GM18907 (cell line): ENCODE measurements at regions not wholly inside any gene's neighbourhood (a gene's known extent, or its start where the extent isn't known, plus 50 kb on each side); places are given as distances from the start of the nearest gene placed in this dataset.
"Not testable (repeated sequence)": the region's sequence is repeated elsewhere in the genome, so short reads cannot be mapped to it uniquely, and the experiment has no call there.

Experiments used
- ATAC-seq: cut with Tn5 transposase; IDR thresholded peaks from one replicate; pipeline ENCODE4 v1.9.1; 2021; ENCODE audit warnings: mild to moderate bottlenecking, moderate library complexity; ENCODE audit not compliant: unreplicated experiment

DNA sequence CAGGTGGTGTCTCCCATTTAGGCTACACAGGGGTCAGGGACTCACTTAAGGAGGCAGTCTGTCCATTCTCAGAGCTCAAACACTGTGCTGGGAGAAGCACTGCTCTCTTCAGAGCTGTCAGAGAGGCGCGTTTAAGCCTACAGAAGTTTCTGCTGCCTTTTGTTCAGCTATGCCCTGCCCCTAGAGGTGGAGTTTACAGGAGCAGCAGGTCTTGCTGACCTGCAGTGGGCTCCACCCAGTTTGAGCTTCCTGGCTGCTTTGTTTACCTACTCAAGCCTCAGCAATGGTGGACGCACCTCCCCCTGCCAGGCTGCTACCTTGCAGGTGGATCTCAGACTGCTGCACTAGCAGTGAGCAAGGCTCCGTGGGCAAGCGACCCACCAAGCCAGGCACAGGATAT lies 260.1 kb downstream of the MEF2C start:
- ATAC-seq, result not testable (repeated sequence)

- not testable (repeated sequence) for ATAC-seq
Observed at GRCh38 chr5:88615767-88616166, 267.2 kb downstream of the MEF2C start.

GRCh38 chr5:88613051-88613450 lies 269.9 kb downstream of the MEF2C start:
- no peak for ATAC-seq

DNA sequence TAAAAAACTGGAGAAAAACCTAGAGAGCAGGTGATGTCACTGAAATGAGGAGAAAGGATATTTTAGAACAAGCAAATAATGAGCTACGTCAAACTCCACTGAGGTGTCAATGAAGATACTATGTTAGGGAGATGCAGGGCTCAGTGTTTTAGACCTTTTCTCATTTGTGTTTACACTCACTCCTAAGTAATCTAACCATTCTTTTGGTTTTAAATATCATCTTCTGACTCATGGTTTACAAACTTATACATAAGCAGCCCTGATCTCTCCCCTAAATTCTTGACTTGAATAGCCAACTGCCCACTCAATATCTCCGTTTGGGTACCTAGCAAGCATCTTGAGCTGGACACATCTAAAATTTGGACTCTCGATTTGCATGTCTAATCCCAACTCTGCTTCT lies 272.4 kb downstream of the MEF2C start:
- no peak for ATAC-seq

DNA sequence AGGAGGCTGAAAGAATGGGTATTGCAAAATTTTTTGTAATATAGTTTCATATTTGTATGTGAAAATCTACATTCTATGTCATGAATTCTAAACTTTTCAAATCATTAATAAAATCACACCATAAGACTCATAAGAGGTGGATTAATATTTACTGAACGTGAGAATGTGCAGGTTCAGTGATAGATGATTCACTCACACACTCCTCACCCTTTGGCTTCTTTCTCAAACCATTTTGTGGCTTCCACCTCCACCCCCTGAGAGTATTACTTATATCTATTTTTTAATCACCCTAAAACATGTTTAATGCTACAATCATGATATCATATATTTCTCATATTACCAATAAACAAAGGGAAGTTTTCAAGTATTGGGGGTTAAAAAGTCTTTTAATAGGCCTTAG lies 275.5 kb downstream of the MEF2C start:
- ATAC-seq, result no peak

GRCh38 chr5:88606626-88607025 lies 276.4 kb downstream of the MEF2C start:
- ATAC-seq, result no peak

DNA sequence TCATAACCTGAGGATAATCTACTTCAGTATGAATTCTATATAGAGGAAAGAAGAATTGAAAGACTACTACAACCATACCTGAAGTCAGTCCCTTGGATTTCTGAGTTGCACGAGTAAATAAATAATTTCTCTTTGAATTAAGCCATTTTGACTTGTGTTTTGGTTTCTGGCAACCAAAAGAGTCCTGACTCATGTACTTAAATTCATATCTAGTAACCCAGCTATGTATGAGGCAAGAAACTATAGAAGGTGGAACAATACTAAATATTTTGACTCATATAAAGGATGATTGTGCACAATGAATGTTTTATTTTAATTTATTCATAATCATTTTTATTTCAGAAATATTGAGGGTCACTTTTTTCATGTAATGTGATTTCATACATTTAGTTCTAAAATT lies 276.8 kb downstream of the MEF2C start:
- no peak for ATAC-seq

DNA sequence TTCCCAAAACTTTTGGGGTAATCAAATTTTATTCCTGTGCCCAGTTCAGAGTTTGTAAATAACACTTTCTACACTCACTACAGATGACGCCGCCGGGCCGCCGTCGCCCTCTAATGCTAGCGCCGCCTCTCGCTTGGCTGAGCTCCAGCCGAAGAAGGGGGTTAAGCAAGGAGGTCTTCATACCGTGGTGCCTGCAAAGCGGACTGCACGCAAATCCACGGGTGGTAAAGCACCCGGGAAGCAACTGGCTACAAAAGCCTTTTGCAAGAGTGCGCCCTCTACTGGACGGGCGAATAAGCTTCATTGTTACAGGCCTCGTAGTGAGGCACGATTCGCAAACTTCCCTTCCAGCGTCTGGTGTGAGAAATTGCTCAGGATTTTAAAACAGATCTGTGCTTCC lies 280.4 kb downstream of the MEF2C start:
- ATAC-seq, result no peak

- no peak for ATAC-seq
Observed at GRCh38 chr5:88594441-88594840, 288.5 kb downstream of the MEF2C start.

DNA sequence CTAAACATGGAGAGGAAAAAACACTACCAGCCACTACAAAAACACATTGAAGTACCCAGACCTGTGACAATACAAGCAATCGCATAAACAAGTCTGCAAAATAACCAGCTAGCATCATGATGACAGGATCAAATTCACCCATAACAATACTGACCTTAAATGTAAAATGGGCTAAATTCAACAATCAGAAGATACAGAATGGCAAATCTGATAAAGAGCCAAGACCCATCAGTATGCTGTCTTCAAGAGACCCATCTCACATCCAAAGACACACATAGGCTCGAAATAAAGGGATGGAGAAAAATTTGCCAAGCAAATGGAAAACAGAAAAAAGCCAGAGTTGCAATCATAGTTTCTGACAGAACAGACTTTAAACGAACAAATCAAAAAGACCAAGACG lies 294.4 kb downstream of the MEF2C start:
- ATAC-seq, result no peak

DNA sequence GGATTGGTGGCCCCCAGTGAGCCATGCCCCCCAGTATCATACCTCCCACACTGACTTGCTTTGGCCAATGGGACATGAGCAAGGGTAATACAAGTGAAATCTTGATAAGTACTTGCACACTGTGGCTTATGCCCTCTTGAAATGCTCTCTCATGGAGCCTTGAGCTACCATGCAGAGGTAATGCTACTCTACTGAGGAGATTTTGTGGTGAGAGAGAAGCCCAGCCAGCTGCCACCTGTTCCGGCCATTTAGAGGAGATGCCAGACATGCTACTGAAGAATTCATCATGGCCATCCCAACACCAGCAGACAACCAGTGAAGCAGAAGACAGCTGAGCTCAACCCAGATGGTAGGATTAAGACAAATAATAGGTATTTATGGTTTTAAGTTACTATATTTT lies 299.5 kb downstream of the MEF2C start:
- no peak for ATAC-seq

GRCh38 chr5:88558366-88558765 lies 289.7 kb upstream of the TMEM161B start:
- ATAC-seq, result no peak

GRCh38 chr5:88557881-88558280 lies 289.2 kb upstream of the TMEM161B start:
- no peak for ATAC-seq

- ATAC-seq, result no peak
Observed at GRCh38 chr5:88557131-88557530, 288.5 kb upstream of the TMEM161B start.

DNA sequence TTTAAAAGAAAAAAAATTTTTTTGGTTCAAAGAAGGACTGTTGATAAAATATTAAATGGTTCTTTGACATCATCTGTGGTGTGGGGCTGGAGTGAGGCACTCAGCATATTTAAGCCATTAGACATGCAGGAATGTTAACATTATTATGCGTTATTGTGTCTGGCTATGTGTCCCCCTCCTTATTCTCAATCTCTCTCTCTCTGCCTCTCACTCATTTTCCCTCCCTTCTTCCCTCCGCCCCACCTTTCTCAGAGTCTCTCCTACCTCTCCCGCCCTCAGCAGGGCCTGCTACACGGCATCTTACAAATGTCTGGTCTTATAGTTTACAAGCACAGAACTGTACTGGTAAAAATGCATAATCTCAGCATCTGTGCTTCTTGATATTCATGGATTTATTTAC lies 287.8 kb upstream of the TMEM161B start:
- no peak for ATAC-seq

- no peak for ATAC-seq
Observed at GRCh38 chr5:88555674-88556073, 287.0 kb upstream of the TMEM161B start.

- no peak for ATAC-seq
Observed at GRCh38 chr5:88553986-88554385, 285.3 kb upstream of the TMEM161B start.

GRCh38 chr5:88553136-88553875 lies 284.7 kb upstream of the TMEM161B start:
- ATAC-seq, result no peak

DNA sequence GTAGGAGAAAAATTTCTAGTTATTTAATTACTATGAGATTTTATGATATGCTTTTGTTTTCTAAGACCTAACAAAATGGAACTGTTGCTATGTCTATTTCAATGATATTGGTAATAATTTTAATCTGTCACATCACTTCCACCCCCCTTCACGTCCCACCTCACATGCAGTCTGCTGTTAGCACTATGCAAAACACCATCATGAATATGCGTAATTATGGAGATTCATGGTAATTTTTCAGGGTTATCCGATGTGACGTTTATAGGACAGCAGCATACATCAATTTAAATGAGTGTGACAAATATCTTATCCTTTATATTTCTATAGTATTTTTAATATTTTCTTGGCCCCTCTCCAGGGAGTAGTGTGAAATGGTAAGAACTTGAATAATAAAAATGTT lies 283.8 kb upstream of the TMEM161B start:
- no peak for ATAC-seq

GRCh38 chr5:88551724-88552345 lies 283.2 kb upstream of the TMEM161B start:
- no peak for ATAC-seq

- ATAC-seq, result no peak
Observed at GRCh38 chr5:88550736-88551135, 282.1 kb upstream of the TMEM161B start.

DNA sequence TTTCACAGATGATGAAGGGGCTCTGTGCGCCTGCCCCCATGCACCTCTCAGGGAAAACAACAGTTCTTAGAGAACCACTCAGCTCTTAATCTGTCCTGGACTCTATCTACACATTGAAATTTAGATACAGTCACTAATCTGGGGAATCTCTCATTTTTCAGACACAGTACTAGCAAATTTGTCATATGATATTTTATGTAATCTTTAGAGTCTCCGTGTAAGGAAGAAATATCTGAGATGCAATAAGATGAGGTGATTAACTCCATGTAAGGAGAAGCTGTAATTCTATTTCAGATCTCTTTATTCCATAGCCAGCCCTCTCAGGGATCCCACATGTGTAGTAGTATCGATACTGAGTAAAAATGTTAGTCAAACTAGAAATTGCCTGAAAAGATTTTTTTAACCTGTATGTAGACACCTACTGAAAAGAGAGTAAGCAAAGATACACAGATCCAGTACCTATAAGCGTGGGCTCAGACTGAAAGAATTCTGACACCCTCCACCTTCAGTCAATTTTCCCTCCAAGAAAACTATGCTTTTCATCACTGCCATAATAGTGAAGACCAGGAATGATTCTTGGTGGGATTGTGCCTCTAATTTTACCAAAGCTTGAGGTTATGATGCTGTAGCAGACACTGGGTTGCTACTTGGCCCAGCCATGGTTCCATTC lies 279.6 kb upstream of the TMEM161B start:
- no peak for ATAC-seq
